OCI-LY7 (cell line): ENCODE measurements at regions not wholly inside any gene's neighbourhood (a gene's known extent, or its start where the extent isn't known, plus 50 kb on each side); places are given as distances from the start of the nearest gene placed in this dataset.

Experiments
- BruUV-seq: library from RNA; stranded (reverse); fragments of 400-500 nt; replicated peaks from 2 replicates; lab custom pipeline; 2021; lab: Mats Ljungman, UMichigan
- CTCF ChIA-PET: fragments of 300-600 bp; sonication (Branson Sonifier 250); formaldehyde crosslinking; loops from one replicate; lab custom pipeline; 2022; ENCODE audit warnings: antibody characterized with exemption; ENCODE audit not compliant: unreplicated experiment; lab: Charles Lee
- POLR2A ChIA-PET: fragments of 300-600 bp; sonication (Branson Sonifier 250); formaldehyde crosslinking; loops from one replicate; lab custom pipeline; 2022; ENCODE audit warnings: antibody characterized with exemption; lab: Charles Lee
- DNase-seq: peaks from one replicate; pipeline ENCODE4 v3.0.0-alpha.2; 2015; ENCODE audit warnings: low spot score
- H2AFZ ChIP-seq: fragments of 200-600 bp; sonication (generic), shearing (Covaris generic); 2 replicates; pipeline ENCODE4 v1.6.1; 2014; ENCODE audit warnings: mild to moderate bottlenecking, antibody characterized with exemption, low read length, moderate library complexity
- H3K27ac ChIP-seq: fragments of 200-600 bp; sonication (generic); 2 replicates; pipeline ENCODE4 v1.5.1; 2014; ENCODE audit warnings: mixed run types, low read depth, mild to moderate bottlenecking, moderate library complexity, low read length, inconsistent platforms; ENCODE audit not compliant: poor library complexity, severe bottlenecking
- H3K36me3 ChIP-seq: fragments of 200-600 bp; sonication (generic); 2 replicates; pipeline ENCODE4 v1.6.1; 2014; ENCODE audit warnings: mild to moderate bottlenecking, antibody characterized with exemption, low read length, moderate library complexity, mixed read lengths; ENCODE audit not compliant: insufficient read depth
- H3K4me1 ChIP-seq: fragments of 200-600 bp; sonication (generic); 2 replicates; pipeline ENCODE4 v1.5.1; 2014; ENCODE audit warnings: mild to moderate bottlenecking, low read length; ENCODE audit not compliant: insufficient read depth, poor library complexity, severe bottlenecking
- H3K4me2 ChIP-seq: fragments of 200-600 bp; sonication (generic); 2 replicates; pipeline ENCODE4 v1.6.1; 2014; ENCODE audit warnings: mild to moderate bottlenecking, low read length
- H3K4me3 ChIP-seq: fragments of 200-600 bp; sonication (generic); 2 replicates; pipeline ENCODE4 v1.5.1; 2014; ENCODE audit warnings: mild to moderate bottlenecking, low read depth, low read length; ENCODE audit not compliant: poor library complexity, severe bottlenecking
- H3K79me2 ChIP-seq: fragments of 200-600 bp; sonication (generic); 2 replicates; pipeline ENCODE4 v1.6.1; 2016; ENCODE audit warnings: low read depth, mild to moderate bottlenecking, low read length, moderate library complexity, mixed read lengths; ENCODE audit not compliant: insufficient read depth
- H3K9me2 ChIP-seq: fragments of 200-600 bp; sonication (generic); 2 replicates; pipeline ENCODE4 v1.6.1; 2016; ENCODE audit warnings: mild to moderate bottlenecking, low read length, mixed read lengths; ENCODE audit not compliant: insufficient read depth
- H3K9me3 ChIP-seq: fragments of 200-600 bp; sonication (generic); 2 replicates; pipeline ENCODE4 v1.6.1; 2014; ENCODE audit warnings: mild to moderate bottlenecking, mixed run types, low read length, mixed read lengths
- H4K20me1 ChIP-seq: fragments of 200-600 bp; sonication (generic); 2 replicates; pipeline ENCODE4 v1.6.1; 2014; ENCODE audit warnings: mild to moderate bottlenecking, antibody characterized with exemption, low read length, moderate library complexity, mixed read lengths; ENCODE audit not compliant: insufficient read depth
- CTCF ChIP-seq: fragments of 200-600 bp; sonication (generic); conservative IDR thresholded peaks from 2 replicates; pipeline ENCODE4 v1.5.1; 2014; ENCODE audit warnings: mild to moderate bottlenecking, antibody characterized with exemption, low read length, moderate library complexity, mixed read lengths
- EZH2phosphoT487 ChIP-seq: fragments of 200-600 bp; sonication (generic); IDR thresholded peaks from 2 replicates; pipeline ENCODE4 v1.6.1; 2018; ENCODE audit warnings: low read depth, borderline replicate concordance, mild to moderate bottlenecking, mixed run types, antibody characterized with exemption, low read length, moderate library complexity, mixed read lengths
- intact Hi-C: fragments of 100-400 bp; cut with micrococcal nuclease; formaldehyde crosslinking; loops from one replicate; pipeline ENCODE4 v1.10.0; 2022; ENCODE audit not compliant: unreplicated experiment

- CTCF ChIA-PET = no interaction called here
- no peak for TF ChIP-seq CTCF
- TF ChIP-seq EZH2phosphoT487 = no peak
- no peak overlapping the region for H3K27ac ChIP-seq
- no peak for DNase-seq
- no peaks in the 10 kb centered on the region for H3K79me2 ChIP-seq
- H3K4me2 ChIP-seq = no peak overlapping the region
- no TSS peak for BruUV-seq
- no peaks in the 10 kb centered on the region for H4K20me1 ChIP-seq
- POLR2A ChIA-PET = no interaction called here
- H3K36me3 ChIP-seq = no peaks in the 10 kb centered on the region
- intact Hi-C loops = no loop called here
- H3K9me2 ChIP-seq = no peaks in the 10 kb centered on the region
- no peaks in the 10 kb centered on the region for H3K9me3 ChIP-seq
- H3K4me1 ChIP-seq = no peaks in the 10 kb centered on the region
- H3K4me3 ChIP-seq = no peak overlapping the region
- no peak overlapping the region for H2AFZ ChIP-seq
These were observed 272.5 kb upstream of the CWC22 start for GRCh38 chr2:180279581-180279980.

- no TSS peak for BruUV-seq
- no peak overlapping the region for H2AFZ ChIP-seq
- no peaks in the 10 kb centered on the region for H3K4me1 ChIP-seq
- TF ChIP-seq CTCF (no peak), EZH2phosphoT487 (no peak)
- no peak for DNase-seq
- H3K27ac ChIP-seq = no peak overlapping the region
- CTCF ChIA-PET = no interaction called here
- H3K36me3 ChIP-seq = no peaks in the 10 kb centered on the region
- no peak overlapping the region for H3K4me2 ChIP-seq
- no peaks in the 10 kb centered on the region for H4K20me1 ChIP-seq
- no peaks in the 10 kb centered on the region for H3K79me2 ChIP-seq
- POLR2A ChIA-PET = interaction anchor here (0.7 kb wide), 1 partner anchor 28 kb away, joined by 3 read pairs; no protein-coding TSS in a partner anchor
- intact Hi-C loops = no loop called here
- H3K4me3 ChIP-seq = no peak overlapping the region
- H3K9me3 ChIP-seq = no peaks in the 10 kb centered on the region
- H3K9me2 ChIP-seq = no peaks in the 10 kb centered on the region
These were observed 269.6 kb upstream of the CWC22 start for GRCh38 chr2:180276733-180277132.

- Histone ChIP-seq H3K27ac (no peak overlapping the region), H3K4me3 (no peak overlapping the region), H3K4me2 (no peak overlapping the region), H3K9me3 (no peaks in the 10 kb centered on the region), H3K9me2 (no peaks in the 10 kb centered on the region), H3K36me3 (no peaks in the 10 kb centered on the region), H2AFZ (no peak overlapping the region), H4K20me1 (no peaks in the 10 kb centered on the region), H3K4me1 (no peaks in the 10 kb centered on the region), H3K79me2 (no peaks in the 10 kb centered on the region)
- DNase-seq = no peak
- no peak for TF ChIP-seq EZH2phosphoT487
- TF ChIP-seq CTCF = no peak
- ChIA-PET CTCF (no interaction called here), POLR2A (no interaction called here)
- intact Hi-C loops = no loop called here
- no TSS peak for BruUV-seq
These were observed 260.9 kb upstream of the CWC22 start for GRCh38 chr2:180268006-180268405.
